Suprapubic skin (tissue), 3 donors: ENCODE measurements at regions not wholly inside any gene's neighbourhood (a gene's known extent, or its start where the extent isn't known, plus 50 kb on each side); places are given as distances from the start of the nearest gene placed in this dataset.

Source experiments
- POLR2AphosphoS5 ChIP-seq, 3 donors: sonication (generic); formaldehyde crosslinking; IDR thresholded peaks; one replicate each; pipeline ENCODE4 v1.6.1; 2017; ENCODE audit warnings: antibody characterized with exemption in 3 of 3
- TF ChIP-seq, protein P1 (sequence below), 2 donors: fragments of 200-600 bp in 1 of 2; fragments of 450-650 bp in 1 of 2; sonication (generic) in 1 of 2; IDR thresholded peaks; one replicate each; pipeline ENCODE4 v1.5.1; 2016 to 2019; ENCODE audit warnings: antibody characterized with exemption in 2 of 2, mild to moderate bottlenecking in 1 of 2, moderate library complexity in 1 of 2

DNA sequence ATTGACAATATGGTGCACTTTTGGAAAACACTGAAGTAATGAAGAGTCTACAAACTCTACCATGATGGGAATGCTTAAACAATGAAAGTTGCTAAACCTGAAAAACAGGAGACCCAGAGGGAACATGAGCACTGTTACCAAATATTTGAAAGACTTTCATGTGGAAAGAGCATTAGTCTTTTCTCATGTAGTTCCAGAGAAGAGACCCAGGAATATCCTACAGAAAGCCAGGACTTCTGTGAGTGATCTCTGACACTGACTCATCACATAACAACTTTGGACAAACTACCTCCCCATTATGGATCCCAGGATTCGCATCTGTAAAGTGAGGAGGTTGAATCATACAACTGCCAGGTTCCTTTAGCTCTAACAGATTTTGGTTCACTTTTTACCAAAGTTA is 62.2 kb downstream of the FAM181B start:
- TF ChIP-seq, protein P1, sequence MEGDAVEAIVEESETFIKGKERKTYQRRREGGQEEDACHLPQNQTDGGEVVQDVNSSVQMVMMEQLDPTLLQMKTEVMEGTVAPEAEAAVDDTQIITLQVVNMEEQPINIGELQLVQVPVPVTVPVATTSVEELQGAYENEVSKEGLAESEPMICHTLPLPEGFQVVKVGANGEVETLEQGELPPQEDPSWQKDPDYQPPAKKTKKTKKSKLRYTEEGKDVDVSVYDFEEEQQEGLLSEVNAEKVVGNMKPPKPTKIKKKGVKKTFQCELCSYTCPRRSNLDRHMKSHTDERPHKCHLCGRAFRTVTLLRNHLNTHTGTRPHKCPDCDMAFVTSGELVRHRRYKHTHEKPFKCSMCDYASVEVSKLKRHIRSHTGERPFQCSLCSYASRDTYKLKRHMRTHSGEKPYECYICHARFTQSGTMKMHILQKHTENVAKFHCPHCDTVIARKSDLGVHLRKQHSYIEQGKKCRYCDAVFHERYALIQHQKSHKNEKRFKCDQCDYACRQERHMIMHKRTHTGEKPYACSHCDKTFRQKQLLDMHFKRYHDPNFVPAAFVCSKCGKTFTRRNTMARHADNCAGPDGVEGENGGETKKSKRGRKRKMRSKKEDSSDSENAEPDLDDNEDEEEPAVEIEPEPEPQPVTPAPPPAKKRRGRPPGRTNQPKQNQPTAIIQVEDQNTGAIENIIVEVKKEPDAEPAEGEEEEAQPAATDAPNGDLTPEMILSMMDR (IDR thresholded peaks at IDR 0.05): no peak
- no peak for TF ChIP-seq POLR2AphosphoS5 (IDR thresholded peaks at IDR 0.05)
